GM04503 (cell line): ENCODE measurements at regions not wholly inside any gene's neighbourhood (a gene's known extent, or its start where the extent isn't known, plus 50 kb on each side); places are given as distances from the start of the nearest gene placed in this dataset.
A peak's percentile ranks its signal among the peaks of the same experiment; 100 is the strongest.
"Not testable (repeated sequence)": the region's sequence is repeated elsewhere in the genome, so short reads cannot be mapped to it uniquely, and the experiment has no call there.

Experiments
- DNase-seq: peaks from one replicate; pipeline ENCODE4 v3.0.0-alpha.2; 2012; ENCODE audit warnings: low read depth

DNA sequence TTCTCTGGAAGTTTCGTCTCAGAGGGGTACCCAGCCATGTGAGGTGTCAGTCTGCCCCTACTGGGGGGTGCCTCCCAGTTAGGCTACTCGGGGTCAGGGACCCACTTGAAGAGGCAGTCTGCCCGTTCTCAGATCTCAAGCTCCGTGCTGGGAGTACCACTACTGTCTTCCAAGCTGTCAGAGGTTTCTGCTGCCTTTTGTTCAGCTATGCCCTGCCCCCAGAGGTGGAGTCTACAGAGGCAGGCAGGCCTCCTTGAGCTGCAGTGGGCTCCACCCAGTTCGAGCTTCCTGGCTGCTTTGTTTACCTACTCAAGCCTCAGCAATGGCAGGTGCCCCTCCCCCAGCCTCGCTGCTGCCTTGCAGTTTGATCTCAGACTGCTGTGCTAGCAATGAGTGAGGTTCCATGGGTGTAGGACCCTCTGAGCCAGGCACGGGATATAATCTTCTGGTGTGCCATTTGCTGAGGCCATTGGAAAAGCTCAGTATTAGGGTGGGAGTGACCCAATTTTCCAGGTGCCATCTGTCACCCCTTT, 71.0 kb upstream of the SH3GLB1 start:
- DNase-seq = not testable (repeated sequence)

DNA sequence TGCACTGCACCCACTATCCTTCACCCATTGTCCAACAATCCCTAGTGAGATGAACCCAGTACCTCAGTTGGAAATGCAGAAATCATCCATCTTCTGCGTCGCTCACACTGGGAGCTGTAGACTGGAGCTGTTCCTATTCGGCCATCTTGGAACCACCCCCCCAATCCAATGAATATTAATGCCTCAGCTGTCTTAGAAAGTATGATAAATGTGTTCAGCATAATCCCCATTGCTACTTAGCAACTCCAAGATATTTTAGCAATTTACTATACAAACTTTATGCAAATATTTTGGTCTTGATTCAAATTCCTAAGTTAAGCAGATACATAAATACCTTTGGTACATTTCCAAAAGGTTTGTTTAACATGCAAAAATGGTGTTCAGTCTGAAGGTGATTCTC, 70.5 kb upstream of the SH3GLB1 start:
- no peak for DNase-seq

DNA sequence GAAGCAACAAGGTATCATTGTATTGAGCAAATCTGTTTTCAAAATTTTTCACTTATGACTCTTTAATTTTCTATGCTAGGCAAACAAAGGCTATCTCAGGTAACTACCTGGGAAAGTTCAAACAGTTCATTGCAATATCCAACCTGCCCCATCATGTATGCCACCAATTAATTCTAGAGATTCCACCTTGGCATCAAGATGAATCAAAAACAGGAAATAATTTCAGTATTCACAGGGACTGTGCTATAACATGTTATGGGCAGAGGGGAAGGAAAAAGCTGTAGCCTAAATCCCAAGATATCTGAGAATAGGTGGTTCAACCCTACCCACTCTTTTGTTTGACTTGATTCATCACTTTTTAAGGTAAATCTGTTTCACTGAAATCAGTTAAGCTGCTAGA, 67.5 kb upstream of the SH3GLB1 start:
- DNase-seq = no peak

DNA sequence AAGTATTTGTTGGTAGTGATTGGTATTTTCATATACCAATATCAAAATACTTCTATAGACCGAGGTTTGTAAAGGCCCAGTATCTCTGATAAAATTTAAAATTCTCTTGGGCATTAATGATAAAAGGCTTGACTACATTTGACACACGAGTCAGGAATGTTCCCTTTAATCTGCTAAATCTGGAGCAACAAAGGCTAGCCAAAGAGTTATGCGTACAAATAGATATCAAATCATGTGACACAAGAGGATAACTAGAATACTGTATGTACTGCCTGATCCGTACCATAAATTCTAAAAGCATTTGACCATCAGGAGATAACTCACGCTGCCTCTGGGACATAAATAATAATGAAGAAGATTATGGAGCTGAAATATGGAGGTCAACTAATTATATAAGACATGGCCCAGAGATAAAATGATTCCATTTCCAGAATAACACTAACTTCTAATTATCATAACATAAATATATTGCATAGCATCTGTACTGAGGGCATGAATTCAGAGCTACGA, 64.2 kb upstream of the SH3GLB1 start:
- no peak for DNase-seq

DNA sequence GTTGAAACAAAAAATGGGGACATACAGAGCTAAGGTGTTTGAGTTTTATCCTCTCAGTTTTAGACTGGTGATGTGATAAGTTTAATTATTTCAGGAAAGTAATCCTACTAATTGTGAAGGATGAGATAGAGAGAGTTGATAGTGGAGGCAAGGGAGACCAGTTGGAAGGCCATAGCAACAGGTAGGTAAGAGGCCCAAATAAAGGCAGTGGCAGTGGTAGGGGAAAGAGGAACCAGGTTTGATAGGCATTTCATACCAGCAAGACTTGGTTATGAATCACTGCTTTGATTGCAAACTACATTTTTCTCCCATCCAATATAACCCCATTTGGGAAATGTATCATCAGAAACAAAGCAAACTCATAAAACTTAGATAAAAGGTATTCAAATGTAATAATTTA, 63.1 kb upstream of the SH3GLB1 start:
- DNase-seq = no peak

DNA sequence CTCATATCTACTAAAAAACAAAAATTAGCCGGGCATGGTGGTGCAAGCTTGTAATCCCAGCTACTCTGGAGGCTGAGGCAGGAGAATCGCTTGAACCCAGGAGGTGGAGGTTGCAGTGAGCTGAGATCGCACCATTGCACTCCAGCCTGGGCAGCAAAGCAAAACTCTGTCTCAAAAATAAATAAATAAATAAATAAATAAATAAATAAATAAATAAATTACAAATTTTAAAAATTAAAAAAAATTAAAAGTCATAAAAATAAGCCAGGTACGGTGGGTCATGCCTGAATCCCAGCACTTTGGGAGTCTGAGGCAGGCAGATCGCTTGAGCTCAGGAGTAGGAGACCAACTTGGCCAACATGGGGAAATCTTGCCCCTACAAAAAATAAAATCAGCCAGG, 59.7 kb upstream of the SH3GLB1 start:
- not testable (repeated sequence) for DNase-seq

DNA sequence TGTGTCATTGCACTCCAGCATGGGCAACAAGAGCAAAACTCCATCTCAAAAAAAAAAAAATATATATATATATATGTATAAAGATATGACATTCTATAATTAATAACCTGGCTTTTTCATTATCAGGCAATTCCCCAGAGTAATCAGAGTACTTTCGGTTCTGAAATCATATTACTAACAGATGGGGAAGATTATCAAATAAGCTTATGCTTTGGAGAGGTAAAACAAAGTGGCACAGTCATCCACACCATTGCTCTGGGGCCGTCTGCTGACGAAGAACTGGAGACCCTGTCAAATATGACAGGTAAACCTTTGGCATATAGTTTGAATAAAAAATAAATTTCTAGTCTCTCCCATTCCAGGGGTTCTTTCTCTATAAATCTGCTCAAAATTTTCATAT, 58.5 kb upstream of the SH3GLB1 start:
- no peak for DNase-seq

DNA sequence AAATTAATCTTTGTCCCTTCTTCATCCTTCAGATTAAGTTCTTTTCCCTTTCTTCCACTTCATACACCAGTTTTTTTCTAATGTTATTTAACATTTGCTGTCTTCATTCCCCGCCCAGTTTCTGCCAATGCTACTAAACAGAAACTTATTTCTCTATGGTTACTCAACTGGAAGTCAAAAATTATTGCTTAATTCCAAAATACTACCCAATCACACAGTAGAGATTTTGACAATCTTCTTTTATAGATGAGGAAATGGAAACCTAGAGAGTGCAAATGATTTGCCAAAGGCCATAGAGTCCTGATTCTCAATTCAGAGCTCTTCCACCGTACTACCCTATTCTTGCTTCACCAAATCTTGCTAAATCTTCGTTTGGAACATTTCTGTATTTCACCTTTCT, 58.1 kb upstream of the SH3GLB1 start:
- no peak for DNase-seq

DNA sequence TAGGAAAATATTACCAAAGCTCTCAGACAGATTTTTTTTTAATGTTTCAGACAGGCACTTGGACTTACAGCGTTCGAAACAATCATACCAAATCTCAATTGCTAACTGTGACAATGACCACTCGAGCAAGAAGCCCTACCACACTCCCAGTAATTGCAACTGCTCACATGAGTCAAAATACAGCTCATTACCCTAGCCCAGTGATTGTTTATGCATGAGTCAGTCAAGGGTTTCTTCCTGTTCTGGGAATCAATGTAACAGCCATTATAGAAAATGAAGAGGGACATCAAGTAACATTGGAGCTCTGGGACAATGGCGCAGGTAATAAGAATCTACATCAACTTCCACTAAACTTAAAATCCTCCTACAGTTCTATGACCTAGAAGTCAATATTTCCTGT, 56.1 kb upstream of the SH3GLB1 start:
- DNase-seq = peak; percentile 44

DNA sequence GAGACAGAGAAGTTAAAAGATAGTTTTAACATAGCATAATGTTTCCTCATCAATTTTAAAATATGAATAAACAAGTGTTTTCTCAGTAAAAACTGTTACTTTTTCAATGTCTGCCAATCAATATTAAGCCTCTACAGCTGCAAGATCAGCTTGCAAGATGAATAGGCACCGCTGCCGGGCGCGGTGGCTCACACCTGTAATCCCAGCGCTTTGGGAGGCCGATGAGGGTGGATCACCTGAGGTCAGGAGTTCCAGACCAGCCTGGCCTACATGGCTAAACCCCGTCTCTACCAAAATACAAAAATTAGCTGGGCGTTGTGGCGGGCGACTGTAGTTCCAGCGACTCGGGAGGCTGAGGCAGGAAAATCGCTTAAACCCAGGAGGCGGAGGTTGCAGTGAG, 54.8 kb upstream of the SH3GLB1 start:
- no peak for DNase-seq

DNA sequence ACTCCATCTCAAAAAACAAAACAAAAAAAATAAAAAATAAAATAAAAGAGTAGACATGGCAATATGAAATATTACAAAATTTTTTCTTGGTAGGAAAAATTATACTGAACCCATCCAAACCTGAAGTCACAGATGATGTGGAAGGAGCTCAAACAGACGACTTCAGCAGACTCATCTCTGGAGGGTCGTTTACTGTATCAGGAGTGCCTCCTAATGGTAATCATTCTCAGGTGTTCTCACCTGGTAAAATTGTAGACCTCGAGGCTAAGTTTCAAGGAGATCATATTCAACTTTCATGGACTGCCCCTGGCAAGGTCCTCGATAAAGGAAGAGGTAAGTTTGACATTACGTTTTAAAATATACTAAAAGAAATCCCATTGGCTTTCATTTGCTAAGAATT, 54.3 kb upstream of the SH3GLB1 start:
- DNase-seq = no peak
